ENCODE measurements at regions not wholly inside any gene's neighbourhood (a gene's known extent, or its start where the extent isn't known, plus 50 kb on each side); places are given as distances from the start of the nearest gene placed in this dataset.

GRCh38 chr2:16359961-16360360 lies 305.7 kb downstream of the CYRIA start:
- peaks cover 0 to 6% (median 0%) of the 10 kb centered on the region in 7 donors for H3K27me3 ChIP-seq (replicated peaks in 1 of 7)
- peaks cover 0 to 25% (median 20%) of the 10 kb centered on the region in 8 donors for H3K9me3 ChIP-seq
- 79 to 90% (median 85%) methylated on average over 1 of the region's 1 CpG for WGBS, 5 donors
- no peak overlapping the region for H3K27ac ChIP-seq
- H3K4me3 ChIP-seq = no peak overlapping the region
- no peak for TF ChIP-seq POLR2AphosphoS5 (IDR thresholded peaks at IDR 0.05)
- no peak for TF ChIP-seq POLR2A (IDR thresholded peaks at IDR 0.05)
- TF ChIP-seq CTCF (IDR thresholded peaks at IDR 0.05 in 8 of 11, conservative IDR thresholded peaks at IDR 0.05 in 3 of 11) = no peak
- no peaks in the 10 kb centered on the region for H3K36me3 ChIP-seq
- no peak for DNase-seq
- no peaks in the 10 kb centered on the region for H3K4me1 ChIP-seq
- intact Hi-C loops (cut with DNase I; ENCODE audit: low total_unique reads) = no loop called here

GRCh38 chr2:16357188-16357587 lies 308.4 kb downstream of the CYRIA start:
- intact Hi-C loops (cut with DNase I; ENCODE audit: low total_unique reads) = no loop called here
- H3K9me3 ChIP-seq = peaks cover 0 to 36% (median 24%) of the 10 kb centered on the region in 8 donors
- H3K27ac ChIP-seq = no peak overlapping the region
- no peak for DNase-seq
- H3K4me1 ChIP-seq = no peaks in the 10 kb centered on the region
- H3K4me3 ChIP-seq = no peak overlapping the region
- WGBS, 5 donors = 78 to 97% (median 90%) methylated on average over 1 of the region's 1 CpG
- no peaks in the 10 kb centered on the region for H3K27me3 ChIP-seq (replicated peaks in 1 of 7)
- TF ChIP-seq POLR2AphosphoS5 (IDR thresholded peaks at IDR 0.05) (no peak), POLR2A (IDR thresholded peaks at IDR 0.05) (no peak), CTCF (IDR thresholded peaks at IDR 0.05 in 8 of 11, conservative IDR thresholded peaks at IDR 0.05 in 3 of 11) (no peak)
- H3K36me3 ChIP-seq = no peaks in the 10 kb centered on the region

GRCh38 chr2:16351541-16351940 lies 314.1 kb downstream of the CYRIA start:
- DNase-seq = no peak
- Histone ChIP-seq H3K4me1 (no peaks in the 10 kb centered on the region), H3K4me3 (no peak overlapping the region), H3K36me3 (no peaks in the 10 kb centered on the region), H3K9me3 (peaks cover 0 to 37% (median 21%) of the 10 kb centered on the region in 8 donors), H3K27me3 (replicated peaks in 1 of 7) (no peaks in the 10 kb centered on the region), H3K27ac (no peak overlapping the region)
- TF ChIP-seq POLR2AphosphoS5 (IDR thresholded peaks at IDR 0.05) (no peak), POLR2A (IDR thresholded peaks at IDR 0.05) (no peak), CTCF (IDR thresholded peaks at IDR 0.05 in 8 of 11, conservative IDR thresholded peaks at IDR 0.05 in 3 of 11) (no peak)
- WGBS, 5 donors = 86 to 100% (median 93%) methylated on average over 2 of the region's 2 CpGs
- intact Hi-C loops (cut with DNase I; ENCODE audit: low total_unique reads) = no loop called here

- Histone ChIP-seq H3K27ac (no peak overlapping the region), H3K27me3 (replicated peaks in 1 of 7) (no peaks in the 10 kb centered on the region), H3K36me3 (no peaks in the 10 kb centered on the region), H3K9me3 (peaks cover 0 to 33% (median 19%) of the 10 kb centered on the region in 8 donors), H3K4me3 (no peak overlapping the region), H3K4me1 (no peaks in the 10 kb centered on the region)
- TF ChIP-seq CTCF (IDR thresholded peaks at IDR 0.05 in 8 of 11, conservative IDR thresholded peaks at IDR 0.05 in 3 of 11) = no peak
- no peak for TF ChIP-seq POLR2AphosphoS5 (IDR thresholded peaks at IDR 0.05)
- TF ChIP-seq POLR2A (IDR thresholded peaks at IDR 0.05) = no peak
- intact Hi-C loops (cut with DNase I; ENCODE audit: low total_unique reads) = no loop called here
- no peak for DNase-seq
Observed at GRCh38 chr2:16351137-16351536, 314.5 kb downstream of the CYRIA start.
